ENCODE measurements at regions not wholly inside any gene's neighbourhood (a gene's known extent, or its start where the extent isn't known, plus 50 kb on each side); places are given as distances from the start of the nearest gene placed in this dataset.

DNA sequence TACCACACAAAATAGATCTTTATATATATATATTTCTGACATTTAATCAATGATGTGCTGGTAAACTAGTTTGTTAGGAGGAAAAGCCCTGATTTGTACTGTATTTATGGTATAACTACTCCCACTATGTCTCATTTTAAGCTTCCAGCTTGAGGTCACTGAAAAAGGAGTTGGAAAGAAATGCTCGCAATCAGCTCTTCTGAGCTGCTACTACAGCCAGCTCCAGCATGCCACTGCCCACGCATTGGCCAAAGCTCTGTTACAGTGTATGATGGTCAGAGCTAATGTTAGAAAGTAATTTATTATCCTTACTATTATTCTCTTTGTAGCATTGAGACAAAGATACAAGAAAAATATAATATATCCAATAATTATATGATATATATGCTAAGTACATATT lies 55.0 kb upstream of the PCED1B start:
- no peaks in the 10 kb centered on the region for H3K9me3 Mint-ChIP-seq
- H3K27me3 Mint-ChIP-seq (ENCODE audit: low read depth in 3 of 3), result peaks cover 3 to 15% (median 4%) of the 10 kb centered on the region in 3 donors
- no peaks in the 10 kb centered on the region for H3K4me1 Mint-ChIP-seq
- no peak for DNase-seq
- no peak overlapping the region for H3K4me3 Mint-ChIP-seq
- no peak overlapping the region for H3K27ac Mint-ChIP-seq
- H3K36me3 Mint-ChIP-seq, result no peaks in the 10 kb centered on the region

DNA sequence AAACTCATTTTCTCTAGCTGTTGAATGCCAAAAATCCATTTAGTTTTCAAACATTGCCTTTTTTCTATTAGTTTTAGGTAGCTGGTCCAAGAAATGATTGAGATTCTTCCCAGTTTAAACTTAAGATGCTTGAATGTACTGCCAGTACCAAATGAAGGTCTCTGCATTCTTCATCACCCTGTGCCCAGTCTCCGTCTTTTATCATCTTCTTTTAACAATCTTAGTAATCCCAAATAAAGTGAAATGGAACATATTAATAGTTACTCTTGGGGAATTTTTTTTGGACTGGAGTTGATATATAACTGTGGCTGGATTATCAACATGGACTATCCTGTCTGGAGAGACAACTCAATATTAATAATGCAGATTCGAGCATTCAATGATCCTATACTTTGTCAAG lies 54.1 kb upstream of the PCED1B start:
- no peak for DNase-seq
- Mint-ChIP-seq H3K27ac (no peak overlapping the region), H3K9me3 (no peaks in the 10 kb centered on the region), H3K4me3 (no peak overlapping the region), H3K27me3 (ENCODE audit: low read depth in 3 of 3) (peaks cover 3 to 13% (median 4%) of the 10 kb centered on the region in 3 donors), H3K36me3 (no peaks in the 10 kb centered on the region), H3K4me1 (no peaks in the 10 kb centered on the region)

DNA sequence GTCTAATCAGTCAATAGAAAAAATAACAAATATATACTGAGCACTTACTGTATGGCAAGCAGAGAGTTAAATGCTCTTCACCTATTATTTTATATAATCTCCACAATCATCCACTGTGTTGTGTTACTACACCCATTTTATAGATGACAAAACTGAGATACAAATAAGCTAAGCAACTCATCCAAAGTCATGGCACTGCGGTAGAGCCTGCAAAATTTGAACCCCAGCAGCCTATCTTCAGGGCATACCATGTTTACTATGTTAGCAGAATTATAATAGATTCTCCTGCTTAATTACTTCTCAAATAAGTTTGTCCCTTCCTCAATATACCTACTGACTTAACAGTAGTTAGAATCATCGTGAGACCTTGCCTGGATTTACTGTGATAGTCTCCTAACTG lies 53.6 kb upstream of the PCED1B start:
- H3K9me3 Mint-ChIP-seq, result no peaks in the 10 kb centered on the region
- H3K27me3 Mint-ChIP-seq (ENCODE audit: low read depth in 3 of 3), result peaks cover 3 to 10% (median 4%) of the 10 kb centered on the region in 3 donors

DNA sequence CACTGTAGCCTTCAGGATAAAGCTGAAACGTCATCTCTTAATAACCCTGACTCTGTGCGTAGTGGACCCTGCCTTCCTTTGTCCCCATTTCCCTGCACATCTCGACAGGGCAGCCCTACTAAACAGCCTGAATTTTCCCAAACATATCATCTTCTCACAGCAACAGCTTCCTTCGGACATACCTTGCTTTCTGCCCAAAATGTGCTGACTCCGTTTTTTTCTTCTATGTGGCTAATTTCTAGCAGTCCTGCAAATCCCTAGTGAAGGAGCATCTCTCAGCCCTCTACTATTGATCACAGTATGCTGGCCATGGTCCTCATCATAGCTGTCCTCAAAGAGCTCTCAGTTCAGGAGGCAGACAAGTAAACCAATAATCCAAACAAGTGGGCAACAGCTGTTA lies 53.1 kb upstream of the PCED1B start:
- no peak for DNase-seq
- no peaks in the 10 kb centered on the region for H3K9me3 Mint-ChIP-seq
- H3K27me3 Mint-ChIP-seq (ENCODE audit: low read depth in 3 of 3), result peaks cover 3 to 10% (median 4%) of the 10 kb centered on the region in 3 donors
- no peaks in the 10 kb centered on the region for H3K4me1 Mint-ChIP-seq
- H3K27ac Mint-ChIP-seq, result no peak overlapping the region
- no peaks in the 10 kb centered on the region for H3K36me3 Mint-ChIP-seq
- no peak overlapping the region for H3K4me3 Mint-ChIP-seq

More for the DNA sequence above, 53.6 kb upstream of the PCED1B start:
- Mint-ChIP-seq H3K4me1 (no peaks in the 10 kb centered on the region), H3K27ac (no peak overlapping the region), H3K4me3 (no peak overlapping the region), H3K36me3 (no peaks in the 10 kb centered on the region)
- no peak for DNase-seq

Measured in immature natural killer cell (primary cell).